Progenitor cell of endocrine pancreas (in vitro differentiated cells): ENCODE measurements at regions not wholly inside any gene's neighbourhood (a gene's known extent, or its start where the extent isn't known, plus 50 kb on each side); places are given as distances from the start of the nearest gene placed in this dataset.

Experiments used
- DNase-seq: peaks from one replicate; pipeline ENCODE4 v3.0.0; 2021; ENCODE audit warnings: low spot score; ENCODE audit not compliant: unreplicated experiment
- H3K27ac Mint-ChIP-seq: 2 replicates; pipeline ENCODE4 v1.8.0; 2021; ENCODE audit warnings: mild to moderate bottlenecking, moderate library complexity, mixed read lengths
- H3K27me3 Mint-ChIP-seq: 2 replicates; pipeline ENCODE4 v1.8.0; 2021; ENCODE audit warnings: mixed read lengths
- H3K36me3 Mint-ChIP-seq: 2 replicates; pipeline ENCODE4 v1.8.0; 2022; ENCODE audit warnings: mixed read lengths; ENCODE audit not compliant: insufficient read depth
- H3K4me1 Mint-ChIP-seq: 2 replicates; pipeline ENCODE4 v1.8.0; 2021; ENCODE audit warnings: low read depth, mixed read lengths
- H3K4me3 Mint-ChIP-seq: 2 replicates; pipeline ENCODE4 v1.8.0; 2021; ENCODE audit warnings: low read depth, mild to moderate bottlenecking, moderate library complexity, mixed read lengths
- H3K9me3 Mint-ChIP-seq: 2 replicates; pipeline ENCODE4 v1.8.0; 2021; ENCODE audit warnings: low read depth, mixed read lengths
- CTCF ChIP-seq: fragments of 200-600 bp; sonication (generic); IDR thresholded peaks from one replicate; pipeline ENCODE4 v1.5.0; 2021; ENCODE audit warnings: antibody characterized with exemption, mild to moderate bottlenecking; ENCODE audit not compliant: unreplicated experiment

GRCh38 chr18:65221115-65221514, 529.7 kb upstream of the CDH7 start:
- DNase-seq: no peak
- H3K27me3 Mint-ChIP-seq: no peaks in the 10 kb centered on the region
- H3K9me3 Mint-ChIP-seq: peaks cover 3% of the 10 kb centered on the region
- H3K27ac Mint-ChIP-seq: no peak overlapping the region
- no peak for TF ChIP-seq CTCF
- peaks cover 2% of the 10 kb centered on the region for H3K4me1 Mint-ChIP-seq
- no peaks in the 10 kb centered on the region for H3K36me3 Mint-ChIP-seq
- no peak overlapping the region for H3K4me3 Mint-ChIP-seq

GRCh38 chr18:65215865-65216466, 534.8 kb upstream of the CDH7 start:
- Mint-ChIP-seq H3K4me3 (no peak overlapping the region), H3K27me3 (no peaks in the 10 kb centered on the region), H3K27ac (no peak overlapping the region), H3K36me3 (no peaks in the 10 kb centered on the region), H3K4me1 (no peaks in the 10 kb centered on the region), H3K9me3 (no peaks in the 10 kb centered on the region)
- DNase-seq: no peak
- TF ChIP-seq CTCF: no peak

- Mint-ChIP-seq H3K4me1 (no peaks in the 10 kb centered on the region), H3K27ac (no peak overlapping the region), H3K36me3 (no peaks in the 10 kb centered on the region), H3K4me3 (no peak overlapping the region), H3K9me3 (no peaks in the 10 kb centered on the region), H3K27me3 (no peaks in the 10 kb centered on the region)
- TF ChIP-seq CTCF: no peak
- DNase-seq: no peak
Measured at GRCh38 chr18:65214456-65214855, 536.4 kb upstream of the CDH7 start.

- H3K4me1 Mint-ChIP-seq: peaks cover 9% of the 10 kb centered on the region
- DNase-seq: no peak
Measured at GRCh38 chr18:65206551-65207260, 544.1 kb upstream of the CDH7 start.

GRCh38 chr18:65202091-65202490, 548.7 kb upstream of the CDH7 start:
- Mint-ChIP-seq H3K9me3 (peaks cover 10% of the 10 kb centered on the region), H3K27ac (no peak overlapping the region), H3K36me3 (no peaks in the 10 kb centered on the region), H3K27me3 (no peaks in the 10 kb centered on the region), H3K4me3 (no peak overlapping the region), H3K4me1 (peaks cover 24% of the 10 kb centered on the region)
- TF ChIP-seq CTCF: no peak
- no peak for DNase-seq

More at GRCh38 chr18:65206551-65207260, 544.1 kb upstream of the CDH7 start:
- no peak overlapping the region for H3K4me3 Mint-ChIP-seq
- H3K9me3 Mint-ChIP-seq: peaks cover 10% of the 10 kb centered on the region
- peak; percentile 49 for TF ChIP-seq CTCF
- no peak overlapping the region for H3K27ac Mint-ChIP-seq
- no peaks in the 10 kb centered on the region for H3K27me3 Mint-ChIP-seq
- no peaks in the 10 kb centered on the region for H3K36me3 Mint-ChIP-seq
